Adrenal gland (tissue), 9 donors: ENCODE measurements at regions not wholly inside any gene's neighbourhood (a gene's known extent, or its start where the extent isn't known, plus 50 kb on each side); places are given as distances from the start of the nearest gene placed in this dataset.

Experiments used
- DNase-seq, 7 donors: peaks; one replicate each; pipeline ENCODE4 v3.0.0-alpha.2; 2019 to 2020
- H3K27ac ChIP-seq, 5 donors: fragments of 200-600 bp; sonication (generic) in 4 of 5; 1 replicate in 3 of 5; 2 replicates in 2 of 5; pipeline versions ENCODE4 v1.5.1 to v1.8.0; 2016 to 2020; ENCODE audit warnings: mild to moderate bottlenecking in 1 of 5
- H3K27me3 ChIP-seq: fragments of 200-600 bp; 2 replicates; pipeline ENCODE4 v1.8.0; 2021
- H3K36me3 ChIP-seq, 2 donors: fragments of 200-600 bp; replicated peaks in 1 of 2; 1 replicate in 1 of 2; 2 replicates in 1 of 2; pipeline versions ENCODE4 v1.5.1 to v1.8.0; 2018 to 2022
- H3K4me1 ChIP-seq, 2 donors: fragments of 200-600 bp; replicated peaks in 1 of 2; 1 replicate in 1 of 2; 2 replicates in 1 of 2; pipeline versions ENCODE4 v1.5.1 to v1.8.0; 2018 to 2021
- H3K4me3 ChIP-seq, 4 donors: fragments of 200-600 bp; sonication (generic) in 3 of 4; one replicate each; pipeline ENCODE4 v1.5.1; 2016 to 2018
- H3K9me3 ChIP-seq, 3 donors: fragments of 200-600 bp; sonication (generic) in 1 of 3; replicated peaks in 1 of 3; 1 replicate in 2 of 3; 2 replicates in 1 of 3; pipeline versions ENCODE4 v1.5.1 to v1.8.0; 2016 to 2021
- CTCF ChIP-seq, 6 experiments: fragments of 450-650 bp in 4 of 6; fragments of 200-600 bp in 2 of 6; sonication (generic) in 1 of 6; IDR thresholded peaks; 1 replicate in 5 of 6; 2 replicates in 1 of 6; pipeline versions ENCODE4 v1.5.1 to v1.8.0; 2016 to 2021; ENCODE audit warnings: antibody characterized with exemption in 6 of 6, mild to moderate bottlenecking in 2 of 6, moderate library complexity in 1 of 6
- POLR2A ChIP-seq, 2 donors: fragments of 450-650 bp; IDR thresholded peaks; one replicate each; pipeline ENCODE4 v1.6.1; 2017; ENCODE audit warnings: antibody characterized with exemption in 2 of 2, mild to moderate bottlenecking in 2 of 2, moderate library complexity in 1 of 2
- WGBS, 4 donors: extraction: QIAGEN DNeasy Blood & Tissue Kit in 2 of 4; methylation state at CpG; one replicate each; pipeline versions ENCODE4 v1.1.5 to v1.1.7; 2013 to 2017; 5-methylcytosine and 5-hydroxymethylcytosine counted together
- intact Hi-C, 2 donors: fragments of 100-400 bp; cut with DNase I; formaldehyde crosslinking; loops; one replicate each; pipeline versions ENCODE4 v1.14.1 to v1.15.0; 2022 to 2023
- donor health status: healthy with polysubstance abuse.
- donor health status: Bipolar disorder and iron deficiency.
- donor health status: DM: yes; HTN: yes; CAD: no.
- donor health status: DM: no; HTN: no; CAD: no.
- donor health status: DM: no; HTN: no; CAD: no.

GRCh38 chr13:91148098-91148497 is 199.4 kb upstream of the MIR17HG start:
- intact Hi-C loops, result no loop called here
- H3K4me1 ChIP-seq, result no peaks in the 10 kb centered on the region
- TF ChIP-seq CTCF (IDR thresholded peaks at IDR 0.05) (no peak), POLR2A (IDR thresholded peaks at IDR 0.05) (no peak)
- no peak for DNase-seq
- no peak overlapping the region for H3K4me3 ChIP-seq
- WGBS, 4 donors, result 68 to 90% (median 72%) methylated on average over 1 of the region's 1 CpG
- no peaks in the 10 kb centered on the region for H3K9me3 ChIP-seq
- H3K27ac ChIP-seq, result no peak overlapping the region
- H3K36me3 ChIP-seq, result no peaks in the 10 kb centered on the region
- no peaks in the 10 kb centered on the region for H3K27me3 ChIP-seq

- H3K4me3 ChIP-seq, result no peak overlapping the region
- intact Hi-C loops, result no loop called here
- no peaks in the 10 kb centered on the region for H3K9me3 ChIP-seq
- H3K27me3 ChIP-seq, result no peaks in the 10 kb centered on the region
- no peak for TF ChIP-seq POLR2A (IDR thresholded peaks at IDR 0.05)
- H3K36me3 ChIP-seq, result no peaks in the 10 kb centered on the region
- no peaks in the 10 kb centered on the region for H3K4me1 ChIP-seq
- DNase-seq, result no peak
- no peak overlapping the region for H3K27ac ChIP-seq
Measured at GRCh38 chr13:91151921-91152320, 195.6 kb upstream of the MIR17HG start.

- no peaks in the 10 kb centered on the region for H3K36me3 ChIP-seq
- no peaks in the 10 kb centered on the region for H3K27me3 ChIP-seq
Measured at GRCh38 chr13:91153372-91153771, 194.1 kb upstream of the MIR17HG start.

GRCh38 chr13:91154558-91155353 is 192.7 kb upstream of the MIR17HG start:
- no peaks in the 10 kb centered on the region for H3K36me3 ChIP-seq
- H3K4me1 ChIP-seq, result no peaks in the 10 kb centered on the region
- no peaks in the 10 kb centered on the region for H3K27me3 ChIP-seq
- H3K4me3 ChIP-seq, result no peak overlapping the region
- WGBS, 4 donors, result 49 to 61% (median 51%) methylated on average over 6 of the region's 6 CpGs
- H3K27ac ChIP-seq, result peak overlapping the region in 2 of 5 donors; percentile 29 to 48
- peak in 2 of 7 donors; percentile 7 to 36 for DNase-seq
- H3K9me3 ChIP-seq, result no peaks in the 10 kb centered on the region
- intact Hi-C loops, result no loop called here
- TF ChIP-seq CTCF (IDR thresholded peaks at IDR 0.05) (no peak), POLR2A (IDR thresholded peaks at IDR 0.05) (no peak)

More at GRCh38 chr13:91153372-91153771, 194.1 kb upstream of the MIR17HG start:
- no peak overlapping the region for H3K27ac ChIP-seq
- intact Hi-C loops, result no loop called here
- no peak for DNase-seq
- no peaks in the 10 kb centered on the region for H3K4me1 ChIP-seq
- TF ChIP-seq CTCF (IDR thresholded peaks at IDR 0.05) (no peak), POLR2A (IDR thresholded peaks at IDR 0.05) (no peak)
- H3K9me3 ChIP-seq, result no peaks in the 10 kb centered on the region
- no peak overlapping the region for H3K4me3 ChIP-seq
